ENCODE measurements at regions not wholly inside any gene's neighbourhood (a gene's known extent, or its start where the extent isn't known, plus 50 kb on each side); places are given as distances from the start of the nearest gene placed in this dataset.
"Not testable (repeated sequence)": the region's sequence is repeated elsewhere in the genome, so short reads cannot be mapped to it uniquely, and the experiment has no call there.

DNA sequence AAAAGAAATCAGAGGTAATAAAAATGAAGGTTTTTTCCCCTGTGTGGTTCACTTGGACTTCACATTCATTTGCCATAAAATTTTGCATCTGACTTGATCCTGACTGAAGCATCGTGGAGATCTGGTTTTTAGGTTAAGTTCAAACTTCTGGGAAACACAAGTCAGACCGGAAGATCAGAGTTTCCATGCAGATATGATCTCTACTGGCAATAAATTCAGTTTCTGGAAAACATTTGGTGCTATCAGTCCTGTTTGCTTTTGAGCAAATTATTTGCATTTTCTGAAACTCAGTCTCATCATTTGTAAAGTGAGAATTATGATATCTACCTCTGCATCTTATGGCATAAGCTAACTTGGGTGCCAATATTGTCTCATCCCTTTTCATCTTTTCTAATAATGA lies 81.3 kb upstream of the KCNMA1 start:
- no peak for TF ChIP-seq CTCF (IDR thresholded peaks at IDR 0.05; ENCODE audit: unreplicated experiment)
- Mint-ChIP-seq H3K4me3 (no peak overlapping the region), H3K4me1 (peaks cover 58% of the 10 kb centered on the region), H3K9me3 (peaks cover 8% of the 10 kb centered on the region), H3K27ac (peak overlapping the region; percentile 74), H3K36me3 (peaks cover 6% of the 10 kb centered on the region), H3K27me3 (ENCODE audit: low read depth) (no peaks in the 10 kb centered on the region)
- no peak for DNase-seq (ENCODE audit: low spot score in 2 of 2, unreplicated experiment in 2 of 2)

DNA sequence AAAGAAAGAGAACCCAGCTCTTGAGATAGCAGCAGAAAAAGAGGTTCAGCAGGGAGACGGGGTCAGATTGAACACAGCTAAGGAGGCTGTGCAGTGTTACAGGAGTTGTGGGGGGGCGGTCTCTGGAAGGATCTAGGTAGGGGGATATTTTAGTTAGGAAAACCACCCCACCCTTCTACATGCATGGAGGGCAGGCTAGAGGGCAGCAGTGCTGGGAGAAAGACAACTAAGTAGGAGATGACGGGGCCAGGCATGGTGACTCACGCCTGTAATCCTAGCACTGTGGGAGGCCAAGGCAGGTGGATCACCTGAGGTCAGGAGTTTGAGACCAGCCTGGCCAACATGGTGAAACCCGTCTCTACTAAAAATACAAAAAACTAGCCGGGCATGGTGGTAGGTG lies 80.7 kb upstream of the KCNMA1 start:
- H3K4me3 Mint-ChIP-seq; DNase-seq (ENCODE audit: low spot score in 2 of 2, unreplicated experiment in 2 of 2); H3K9me3 Mint-ChIP-seq; H3K36me3 Mint-ChIP-seq; H3K27me3 Mint-ChIP-seq (ENCODE audit: low read depth): not testable (repeated sequence)
- peaks cover 57% of the 10 kb centered on the region for H3K4me1 Mint-ChIP-seq
- H3K27ac Mint-ChIP-seq = peak overlapping the region; percentile 2

DNA sequence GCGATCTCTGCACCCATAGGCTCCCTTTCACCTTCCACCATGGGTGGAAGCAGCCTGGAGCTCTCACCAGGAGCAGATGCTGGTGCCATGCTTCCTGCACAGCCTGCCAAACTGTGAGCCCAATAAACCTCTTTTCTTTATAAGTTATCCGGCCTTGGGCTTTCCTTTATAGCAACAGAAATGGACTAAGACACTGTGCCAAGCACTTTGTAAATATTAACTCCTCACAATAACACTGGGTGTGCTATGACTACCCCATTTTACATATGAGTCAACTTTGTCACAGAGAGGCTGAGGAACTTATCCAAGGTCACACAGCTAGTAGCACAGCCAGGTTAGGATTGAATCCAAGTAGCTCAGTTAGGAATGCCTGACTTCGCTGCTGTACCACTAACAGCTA lies 79.7 kb upstream of the KCNMA1 start:
- TF ChIP-seq CTCF (IDR thresholded peaks at IDR 0.05; ENCODE audit: unreplicated experiment) = no peak
- H3K36me3 Mint-ChIP-seq = no peaks in the 10 kb centered on the region
- no peaks in the 10 kb centered on the region for H3K9me3 Mint-ChIP-seq
- peaks cover 48% of the 10 kb centered on the region for H3K4me1 Mint-ChIP-seq
- H3K27me3 Mint-ChIP-seq (ENCODE audit: low read depth) = no peaks in the 10 kb centered on the region
- H3K27ac Mint-ChIP-seq = peak overlapping the region; percentile 26
- H3K4me3 Mint-ChIP-seq = no peak overlapping the region
- DNase-seq (ENCODE audit: low spot score in 2 of 2, unreplicated experiment in 2 of 2) = no peak

DNA sequence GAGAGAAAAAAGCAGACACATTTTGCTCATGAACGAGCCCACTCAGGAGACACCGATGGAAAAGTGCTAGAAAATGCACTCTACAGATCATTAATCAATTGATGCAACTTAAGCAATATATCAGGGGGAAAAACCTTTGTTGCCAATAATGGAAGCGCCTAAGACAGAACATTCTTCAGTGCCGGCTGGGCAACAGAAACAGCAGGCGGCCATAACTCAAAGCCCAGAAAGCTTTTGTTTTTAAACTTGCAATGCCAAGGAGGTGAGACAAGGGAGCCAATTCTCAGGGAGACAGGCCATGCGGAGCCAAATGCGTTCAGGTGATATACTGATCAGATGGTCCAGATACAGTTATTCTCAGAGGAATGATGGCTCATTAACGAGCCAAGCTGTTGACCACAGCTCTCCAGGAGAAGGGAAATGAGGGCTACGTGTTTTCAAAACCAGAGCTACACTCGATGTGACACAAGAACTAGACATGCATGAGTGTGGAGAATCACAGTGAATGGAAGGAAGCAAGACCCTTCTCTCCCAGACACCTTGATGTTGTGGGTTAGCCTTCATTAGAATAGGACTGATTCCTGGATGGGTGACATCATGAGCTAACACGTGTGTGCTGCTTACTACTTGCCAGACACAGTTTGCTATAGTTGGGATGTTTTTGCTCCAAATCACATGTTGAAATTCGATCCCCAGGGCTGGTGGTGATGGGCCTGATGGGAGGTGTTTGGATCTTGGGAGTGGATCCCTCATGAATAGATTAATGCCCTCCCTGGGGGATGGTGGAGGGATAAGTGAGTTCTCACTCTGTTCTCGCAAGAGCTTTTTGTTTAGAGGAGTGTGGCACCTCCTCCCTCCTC lies 79.1 kb upstream of the KCNMA1 start:
- no peak for DNase-seq (ENCODE audit: low spot score in 2 of 2, unreplicated experiment in 2 of 2)

DNA sequence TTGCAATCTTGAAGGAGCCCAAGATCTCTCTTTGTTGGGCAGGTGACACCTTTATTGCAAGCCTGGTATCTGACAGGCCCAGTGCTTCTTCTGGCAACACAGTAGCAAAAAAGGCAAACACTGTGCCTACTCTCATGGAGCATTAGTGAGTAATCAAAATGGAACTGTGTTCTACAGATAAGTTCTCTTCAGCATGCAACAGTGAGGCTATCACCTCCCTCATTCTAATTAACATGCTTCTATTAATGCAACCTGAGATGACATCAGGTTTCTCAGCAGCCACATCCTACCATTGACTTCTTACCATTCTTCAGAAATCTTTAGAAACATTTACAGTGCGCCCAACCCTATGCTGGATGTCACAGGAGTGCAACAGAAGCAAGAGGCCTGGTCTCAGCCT lies 77.9 kb upstream of the KCNMA1 start:
- H3K4me3 Mint-ChIP-seq = no peak overlapping the region
- peaks cover 48% of the 10 kb centered on the region for H3K4me1 Mint-ChIP-seq
- no peaks in the 10 kb centered on the region for H3K36me3 Mint-ChIP-seq
- no peak for TF ChIP-seq CTCF (IDR thresholded peaks at IDR 0.05; ENCODE audit: unreplicated experiment)
- no peak for DNase-seq (ENCODE audit: low spot score in 2 of 2, unreplicated experiment in 2 of 2)
- peaks cover 6% of the 10 kb centered on the region for H3K27me3 Mint-ChIP-seq (ENCODE audit: low read depth)
- H3K27ac Mint-ChIP-seq = no peak overlapping the region
- H3K9me3 Mint-ChIP-seq = no peaks in the 10 kb centered on the region

More for the DNA sequence above, 79.1 kb upstream of the KCNMA1 start:
- Mint-ChIP-seq H3K27ac (peak overlapping the region; percentile 26), H3K4me3 (no peak overlapping the region), H3K4me1 (peaks cover 44% of the 10 kb centered on the region), H3K9me3 (no peaks in the 10 kb centered on the region), H3K36me3 (no peaks in the 10 kb centered on the region), H3K27me3 (ENCODE audit: low read depth) (no peaks in the 10 kb centered on the region)
- TF ChIP-seq CTCF (IDR thresholded peaks at IDR 0.05; ENCODE audit: unreplicated experiment) = no peak

DNA sequence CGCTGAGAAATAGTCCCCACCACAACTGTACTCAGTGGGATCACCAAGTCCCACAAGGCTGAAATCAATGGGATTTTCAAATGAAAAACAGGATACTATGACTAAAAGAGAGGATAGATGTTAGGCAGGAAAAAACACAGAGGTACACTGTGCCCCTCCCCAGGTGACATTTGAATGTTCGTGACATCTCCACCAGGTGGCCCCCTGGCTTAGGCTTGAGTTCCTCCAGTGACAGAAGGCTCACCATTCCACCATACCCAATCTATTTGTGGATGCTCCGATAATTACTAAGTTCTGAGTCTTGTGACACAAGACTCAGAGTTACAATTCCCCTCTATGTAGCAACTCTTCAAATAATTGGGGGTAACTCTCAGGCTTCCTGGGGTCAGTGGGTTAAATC lies 77.5 kb upstream of the KCNMA1 start:
- Mint-ChIP-seq H3K27ac (no peak overlapping the region), H3K4me1 (peaks cover 48% of the 10 kb centered on the region), H3K36me3 (no peaks in the 10 kb centered on the region), H3K4me3 (no peak overlapping the region), H3K9me3 (no peaks in the 10 kb centered on the region), H3K27me3 (ENCODE audit: low read depth) (peaks cover 6% of the 10 kb centered on the region)
- TF ChIP-seq CTCF (IDR thresholded peaks at IDR 0.05; ENCODE audit: unreplicated experiment) = no peak
- DNase-seq (ENCODE audit: low spot score in 2 of 2, unreplicated experiment in 2 of 2) = no peak
